ENCODE measurements at regions not wholly inside any gene's neighbourhood (a gene's known extent, or its start where the extent isn't known, plus 50 kb on each side); places are given as distances from the start of the nearest gene placed in this dataset.
A peak's percentile ranks its signal among the peaks of the same experiment; 100 is the strongest.

GRCh38 chr14:22699801-22700564 lies 55.8 kb upstream of the OR6J1 start:
- H3K27me3 ChIP-seq (ENCODE audit: control insufficient read depth, insufficient read depth), result no peaks in the 10 kb centered on the region
- H3K4me1 ChIP-seq (ENCODE audit: control insufficient read depth, insufficient read depth, low read length), result no peaks in the 10 kb centered on the region
- ATAC-seq, result peak; percentile 59 to 87
- DNase-seq, result no peak
- intact Hi-C loops (cut with DNase I), result no loop called here
- H3K9me3 ChIP-seq (ENCODE audit: control insufficient read depth, low read length), result no peaks in the 10 kb centered on the region
- no peak overlapping the region for H3K27ac ChIP-seq (ENCODE audit: low read length)
- no peak overlapping the region for H3K4me3 ChIP-seq (ENCODE audit: low read length)
- WGBS, result 62% methylated on average over 8 of the region's 8 CpGs

GRCh38 chr14:22713631-22713950 lies 52.9 kb upstream of the OXA1L start:
- no peaks in the 10 kb centered on the region for H3K9me3 ChIP-seq (ENCODE audit: control insufficient read depth, low read length)
- H3K4me3 ChIP-seq (ENCODE audit: low read length), result peak overlapping the region; percentile 64
- DNase-seq, result no peak
- H3K27ac ChIP-seq (ENCODE audit: low read length), result no peak overlapping the region
- no peaks in the 10 kb centered on the region for H3K27me3 ChIP-seq (ENCODE audit: control insufficient read depth, insufficient read depth)
- 73% methylated on average over 9 of the region's 9 CpGs for WGBS
- intact Hi-C loops (cut with DNase I), result no loop called here
- ATAC-seq, result no peak
- no peaks in the 10 kb centered on the region for H3K4me1 ChIP-seq (ENCODE audit: control insufficient read depth, insufficient read depth, low read length)

GRCh38 chr14:22715186-22715812 lies 51.2 kb upstream of the OXA1L start:
- H3K27ac ChIP-seq (ENCODE audit: low read length), result no peak overlapping the region
- WGBS, result 80% methylated on average over 8 of the region's 8 CpGs
- H3K27me3 ChIP-seq (ENCODE audit: control insufficient read depth, insufficient read depth), result no peaks in the 10 kb centered on the region
- intact Hi-C loops (cut with DNase I), result no loop called here
- H3K4me3 ChIP-seq (ENCODE audit: low read length), result no peak overlapping the region
- no peaks in the 10 kb centered on the region for H3K4me1 ChIP-seq (ENCODE audit: control insufficient read depth, insufficient read depth, low read length)
- no peaks in the 10 kb centered on the region for H3K9me3 ChIP-seq (ENCODE audit: control insufficient read depth, low read length)
- ATAC-seq (no peak), DNase-seq (no peak)

GRCh38 chr14:22715890-22716289 lies 50.6 kb upstream of the OXA1L start:
- H3K27ac ChIP-seq (ENCODE audit: low read length), result no peak overlapping the region
- ATAC-seq (no peak), DNase-seq (no peak)
- H3K27me3 ChIP-seq (ENCODE audit: control insufficient read depth, insufficient read depth), result no peaks in the 10 kb centered on the region
- H3K4me3 ChIP-seq (ENCODE audit: low read length), result no peak overlapping the region
- H3K4me1 ChIP-seq (ENCODE audit: control insufficient read depth, insufficient read depth, low read length), result no peaks in the 10 kb centered on the region
- H3K9me3 ChIP-seq (ENCODE audit: control insufficient read depth, low read length), result no peaks in the 10 kb centered on the region
- 85% methylated on average over 1 of the region's 1 CpG for WGBS
- intact Hi-C loops (cut with DNase I), result no loop called here

Measured in right cardiac atrium (tissue), 5 donors.